ENCODE measurements at regions not wholly inside any gene's neighbourhood (a gene's known extent, or its start where the extent isn't known, plus 50 kb on each side); places are given as distances from the start of the nearest gene placed in this dataset.
"Not testable (repeated sequence)": the region's sequence is repeated elsewhere in the genome, so short reads cannot be mapped to it uniquely, and the experiment has no call there.

GRCh38 chr2:236769981-236770671, 200.5 kb downstream of the ACKR3 start:
- no peak for DNase-seq (ENCODE audit: low read depth in 2 of 2)

DNA sequence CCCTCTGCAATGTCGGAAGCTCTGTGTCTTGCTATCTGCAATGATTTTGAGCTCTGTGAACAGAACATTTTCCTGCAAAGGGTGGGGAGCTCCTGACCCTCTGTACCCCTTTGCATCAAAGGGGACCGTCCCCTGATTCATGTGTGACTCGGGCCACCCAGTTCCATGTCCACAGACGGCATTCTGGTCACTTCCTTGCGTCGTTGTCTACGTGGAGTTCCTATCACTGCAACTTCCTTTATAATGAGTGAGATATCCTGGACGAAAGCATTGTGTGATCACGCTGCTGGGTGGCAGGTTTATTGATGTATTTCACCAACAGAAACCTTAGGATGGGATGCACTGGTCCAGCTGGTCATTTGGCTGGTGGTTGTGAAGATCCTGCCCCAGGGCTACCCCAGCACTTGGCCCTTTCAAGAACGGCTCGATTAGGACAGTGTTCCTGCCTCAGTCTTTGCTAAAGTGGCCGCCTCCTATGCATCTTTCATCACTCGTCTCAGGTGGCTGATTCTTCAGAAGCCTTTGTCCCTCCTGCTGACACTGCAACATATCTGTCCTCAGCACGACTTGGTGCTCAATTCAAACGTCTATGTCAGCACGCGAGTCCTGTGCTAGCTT, 202.7 kb downstream of the ACKR3 start:
- DNase-seq (ENCODE audit: low read depth in 2 of 2): no peak

DNA sequence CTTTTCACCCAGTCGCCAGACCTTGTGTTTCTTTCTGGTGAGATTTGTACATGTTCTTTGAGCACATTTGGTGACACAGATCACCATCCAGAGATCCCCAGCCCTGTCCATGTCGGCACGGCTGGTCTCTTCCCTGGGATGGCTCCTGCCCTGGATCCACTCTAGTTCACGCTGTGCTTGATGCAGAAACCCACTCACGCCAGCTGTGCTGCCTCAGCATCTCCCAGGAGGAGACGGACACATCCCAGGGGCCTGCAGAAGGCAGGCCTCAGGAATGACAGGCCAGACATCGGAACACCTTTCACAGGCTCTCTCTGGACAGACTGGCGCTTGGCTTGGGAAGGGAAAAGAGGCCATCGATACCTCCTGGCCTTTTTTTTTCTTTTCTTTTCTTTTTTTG, 203.6 kb downstream of the ACKR3 start:
- DNase-seq (ENCODE audit: low read depth in 2 of 2): no peak

DNA sequence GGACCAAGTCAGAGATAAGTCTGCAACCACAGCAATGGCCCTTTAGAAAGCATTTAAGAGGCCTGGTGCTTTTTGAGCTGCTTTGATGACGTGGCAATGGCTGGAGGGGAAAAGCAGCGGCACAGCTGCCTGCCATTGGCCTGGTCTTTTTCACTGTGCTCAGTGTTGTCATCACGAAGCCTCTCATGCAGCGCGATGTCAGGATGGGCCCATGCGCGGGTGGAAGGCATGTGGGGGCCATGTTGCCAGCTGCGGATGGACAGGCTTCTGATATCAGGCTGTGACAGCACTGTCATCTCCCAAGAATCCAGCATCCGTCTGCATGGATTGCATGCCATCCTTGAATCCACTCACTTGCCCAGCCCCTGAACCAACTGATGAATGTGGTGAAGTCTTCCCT, 204.5 kb downstream of the ACKR3 start:
- no peak for DNase-seq (ENCODE audit: low read depth in 2 of 2)

DNA sequence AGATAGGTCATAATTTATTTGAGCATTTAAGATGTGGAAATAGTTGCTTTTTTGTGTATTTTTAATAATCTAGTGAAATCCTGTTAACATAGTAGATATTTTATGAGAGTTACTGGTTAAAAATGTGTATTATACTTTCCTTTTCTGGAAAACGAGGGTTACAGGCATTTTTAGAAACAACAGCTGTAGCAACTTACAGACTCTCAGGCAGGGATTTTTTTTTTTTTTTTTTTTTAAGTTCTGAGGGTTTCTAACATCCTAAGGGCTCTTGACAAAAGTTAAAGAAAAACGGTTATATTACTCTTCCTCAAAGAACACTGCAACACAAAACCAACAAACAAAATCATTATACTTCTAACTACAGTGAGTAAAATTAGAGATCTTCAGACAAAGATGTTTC, 205.9 kb downstream of the ACKR3 start:
- no peak for DNase-seq (ENCODE audit: low read depth in 2 of 2)

DNA sequence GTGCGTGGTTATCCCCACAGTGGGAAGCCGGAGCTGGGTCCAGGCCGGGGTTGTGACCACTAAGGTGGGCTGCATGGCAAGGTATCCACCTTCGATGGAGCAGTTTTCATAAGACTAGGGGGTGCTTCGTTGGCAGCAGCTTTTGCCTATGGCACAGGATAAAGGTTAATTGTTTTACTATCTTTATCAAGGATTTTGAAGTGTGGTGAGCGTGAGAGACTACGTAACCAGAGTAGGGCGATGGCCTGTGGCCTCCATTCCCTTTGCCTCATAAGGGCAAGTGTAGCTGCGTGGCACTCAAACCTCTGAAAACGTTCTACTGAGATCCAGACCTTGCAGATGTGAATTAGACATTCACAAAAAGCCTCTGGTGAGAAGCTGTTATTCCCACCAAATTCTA, 206.6 kb downstream of the ACKR3 start:
- no peak for DNase-seq (ENCODE audit: low read depth in 2 of 2)

DNA sequence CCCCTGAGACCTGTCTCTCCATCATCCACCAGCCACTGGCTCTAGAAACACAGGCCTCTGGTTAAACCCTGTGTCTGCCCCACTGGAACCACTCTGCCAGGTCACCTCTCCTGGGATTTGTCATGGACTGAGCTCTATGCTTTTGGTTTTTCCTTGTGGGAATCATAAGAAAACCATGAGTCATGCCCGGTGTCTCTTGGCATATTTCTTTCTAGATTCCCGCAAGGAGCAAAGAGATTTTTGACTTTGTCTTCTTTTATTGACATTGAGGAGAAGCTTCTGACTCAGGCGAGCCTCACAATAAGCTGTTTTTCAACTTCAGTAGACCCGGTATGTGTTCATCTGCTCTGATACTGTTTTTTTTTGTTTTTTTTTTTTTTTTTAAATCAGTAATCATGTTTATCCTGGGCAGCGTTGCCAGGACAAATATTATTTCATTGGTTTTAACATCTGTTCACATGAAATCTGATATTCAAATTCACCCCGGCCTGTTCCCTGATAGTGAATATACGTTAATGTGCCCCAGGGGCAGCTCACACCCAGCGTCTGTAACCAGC, 207.1 kb downstream of the ACKR3 start:
- DNase-seq (ENCODE audit: low read depth in 2 of 2): no peak

GRCh38 chr2:236777408-236777807, 207.8 kb downstream of the ACKR3 start:
- no peak for DNase-seq (ENCODE audit: low read depth in 2 of 2)

DNA sequence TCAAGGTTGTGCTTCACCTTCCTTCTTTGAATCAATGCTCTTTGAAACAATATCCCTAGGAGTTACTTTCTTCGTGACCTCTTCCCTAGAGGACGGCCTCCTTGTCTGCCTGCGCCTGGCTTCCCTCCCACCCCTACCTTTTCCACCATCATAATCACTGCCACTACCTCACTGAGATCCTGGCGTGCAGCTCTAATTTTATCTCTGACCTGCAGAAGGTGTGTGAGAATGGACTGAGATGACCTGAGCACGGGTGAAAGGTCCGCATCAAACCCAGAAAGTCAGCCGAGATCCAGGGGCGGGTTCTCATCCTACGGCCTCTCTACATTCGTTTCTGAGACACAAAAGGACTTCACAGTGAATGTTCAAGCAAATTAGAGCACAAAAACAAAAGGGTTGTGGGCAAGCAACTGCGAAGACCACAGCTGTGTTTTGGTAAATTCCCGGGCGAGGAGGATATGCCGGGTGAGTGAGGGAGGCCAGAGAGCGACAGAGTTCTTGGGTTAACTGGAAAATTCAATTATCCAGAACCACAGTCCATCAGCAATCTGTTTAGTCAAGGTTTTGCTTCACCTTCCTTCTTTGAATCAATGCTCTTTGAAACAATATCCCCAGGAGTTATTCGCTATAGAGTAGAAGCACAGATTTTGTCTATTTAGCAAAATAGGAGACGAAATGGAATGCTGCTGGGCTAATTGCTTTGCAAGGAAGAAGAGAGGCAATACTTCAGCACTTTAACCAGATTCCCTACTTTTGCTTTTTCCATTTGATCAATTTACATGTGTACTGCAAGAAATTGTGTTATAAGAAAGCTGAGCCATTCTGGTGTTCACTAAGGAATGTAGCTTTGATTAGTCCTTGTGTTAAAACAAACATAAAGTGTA, 212.6 kb downstream of the ACKR3 start:
- no peak for DNase-seq (ENCODE audit: low read depth in 2 of 2)

DNA sequence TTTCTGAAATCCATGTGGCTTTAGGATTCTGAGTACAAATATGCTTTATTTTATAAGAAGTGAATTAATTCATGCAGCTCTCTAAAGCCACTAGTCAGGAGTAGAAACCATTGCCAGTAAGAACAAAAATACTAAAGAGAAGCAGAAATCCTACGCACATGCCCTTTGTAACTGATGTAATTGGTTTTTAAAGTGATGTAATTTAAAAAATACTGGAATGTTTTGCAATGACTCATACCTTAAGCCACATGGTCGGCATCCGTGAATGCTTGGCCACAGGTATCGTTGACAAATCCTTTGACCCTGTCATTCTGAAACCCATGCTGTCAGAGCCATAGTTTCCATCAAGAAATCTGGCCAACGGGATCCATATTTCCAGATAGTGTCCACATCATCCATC, 213.3 kb downstream of the ACKR3 start:
- DNase-seq (ENCODE audit: low read depth in 2 of 2): no peak

- DNase-seq (ENCODE audit: low read depth in 2 of 2): no peak
Measured at GRCh38 chr2:236783417-236784020, 213.9 kb downstream of the ACKR3 start.

GRCh38 chr2:236785611-236786057, 216.0 kb downstream of the ACKR3 start:
- DNase-seq (ENCODE audit: low read depth in 2 of 2): no peak

GRCh38 chr2:236786751-236787150, 217.1 kb downstream of the ACKR3 start:
- no peak for DNase-seq (ENCODE audit: low read depth in 2 of 2)

GRCh38 chr2:236787376-236787775, 217.8 kb downstream of the ACKR3 start:
- not testable (repeated sequence) for DNase-seq (ENCODE audit: low read depth in 2 of 2)

DNA sequence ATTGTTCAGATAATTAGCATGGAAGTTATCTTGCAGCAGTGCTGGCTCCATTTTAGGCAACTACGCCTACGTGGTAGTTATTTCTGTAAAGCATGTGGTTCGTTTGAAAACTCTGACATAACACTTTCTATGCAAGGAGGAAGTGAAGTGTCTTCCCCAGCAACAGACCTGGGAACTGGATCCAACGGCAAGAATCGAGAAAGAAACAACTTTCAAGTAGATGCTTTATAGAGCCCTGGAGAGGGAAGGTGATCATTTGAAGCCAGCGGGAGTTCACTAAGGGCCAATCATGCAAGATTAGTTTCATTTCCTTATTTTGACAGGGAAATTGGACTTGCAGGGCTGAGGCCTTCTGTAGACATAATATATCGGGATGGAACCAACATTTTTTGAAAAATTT, 218.3 kb downstream of the ACKR3 start:
- DNase-seq (ENCODE audit: low read depth in 2 of 2): no peak

- no peak for DNase-seq (ENCODE audit: low read depth in 2 of 2)
Measured at GRCh38 chr2:236790963-236791362, 221.3 kb downstream of the ACKR3 start.

DNA sequence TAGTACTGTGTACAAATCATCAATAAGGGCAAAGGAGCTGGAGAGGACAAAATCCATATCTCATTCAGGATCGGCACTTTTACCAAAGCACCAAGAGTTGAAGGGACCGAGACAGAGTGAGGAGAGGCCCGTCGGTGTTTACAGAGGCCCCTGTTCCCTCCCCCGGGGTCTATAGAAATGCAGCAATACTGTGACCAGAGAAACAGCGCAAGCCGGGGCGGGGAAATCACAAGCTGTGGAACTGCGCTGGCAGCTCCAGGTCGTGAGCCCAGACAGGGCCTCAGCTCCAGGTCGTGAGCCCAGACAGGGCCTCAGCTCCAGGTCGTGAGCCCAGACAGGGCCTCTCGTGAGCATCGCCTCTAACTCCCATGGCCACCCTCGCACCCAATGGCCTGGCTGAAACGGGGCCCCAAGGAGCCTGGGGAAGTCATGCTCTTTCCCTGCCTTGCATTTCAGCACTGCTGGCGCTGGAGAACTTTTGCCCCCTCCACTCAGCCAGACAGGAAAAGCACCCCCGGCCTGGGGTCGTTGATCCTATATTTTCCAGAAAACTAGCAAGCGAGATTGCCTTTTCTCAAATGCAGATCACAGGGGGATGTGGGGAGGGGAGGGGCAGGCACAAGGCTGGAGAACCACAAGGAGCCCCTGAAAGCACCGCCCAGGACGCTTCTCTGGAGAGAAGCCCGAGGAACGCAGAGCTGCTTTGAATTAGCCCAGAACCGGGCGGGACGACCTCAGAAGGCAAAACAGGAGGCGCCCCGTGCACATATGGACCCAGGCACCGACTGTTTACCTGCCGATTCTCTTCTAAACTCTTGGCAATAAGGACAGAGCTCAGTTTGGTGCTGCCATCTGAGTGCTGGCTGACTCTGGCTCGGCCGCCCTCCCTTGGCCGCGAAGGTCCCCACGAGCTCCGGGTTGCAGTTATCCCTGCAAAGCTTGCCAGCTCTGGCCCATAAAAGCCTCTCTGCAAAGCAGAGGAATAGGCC, 223.7 kb downstream of the ACKR3 start:
- no peak for DNase-seq (ENCODE audit: low read depth in 2 of 2)

GRCh38 chr2:236794176-236794957, 224.7 kb downstream of the ACKR3 start:
- DNase-seq (ENCODE audit: low read depth in 2 of 2): no peak

GRCh38 chr2:236795169-236795860, 225.7 kb downstream of the ACKR3 start:
- DNase-seq (ENCODE audit: low read depth in 2 of 2): no peak

Measured in activated CD4-positive, alpha-beta T cell treated with anti-CD3 and anti-CD28 coated beads for 24 hours (primary cell).